GM18517 (cell line): ENCODE measurements at regions not wholly inside any gene's neighbourhood (a gene's known extent, or its start where the extent isn't known, plus 50 kb on each side); places are given as distances from the start of the nearest gene placed in this dataset.

ENCODE experiments used
- ATAC-seq: cut with Tn5 transposase; IDR thresholded peaks from one replicate; pipeline ENCODE4 v1.9.1; 2021; ENCODE audit warnings: mild to moderate bottlenecking, moderate library complexity; ENCODE audit not compliant: unreplicated experiment

GRCh38 chr3:105006164-105006563 lies 360.5 kb upstream of the ALCAM start:
- no peak for ATAC-seq

GRCh38 chr3:105013657-105014056 lies 353.1 kb upstream of the ALCAM start:
- no peak for ATAC-seq

GRCh38 chr3:105014631-105015030 lies 352.1 kb upstream of the ALCAM start:
- ATAC-seq = no peak

- no peak for ATAC-seq
Observed at GRCh38 chr3:105022813-105023212, 343.9 kb upstream of the ALCAM start.

- no peak for ATAC-seq
Observed at GRCh38 chr3:105030211-105030610, 336.5 kb upstream of the ALCAM start.

- no peak for ATAC-seq
Observed at GRCh38 chr3:105032541-105032940, 334.2 kb upstream of the ALCAM start.

GRCh38 chr3:105033081-105033480 lies 333.6 kb upstream of the ALCAM start:
- no peak for ATAC-seq

GRCh38 chr3:105039004-105039403 lies 327.7 kb upstream of the ALCAM start:
- no peak for ATAC-seq

GRCh38 chr3:105040026-105040622 lies 326.6 kb upstream of the ALCAM start:
- no peak for ATAC-seq

GRCh38 chr3:105042586-105042985 lies 324.1 kb upstream of the ALCAM start:
- ATAC-seq = no peak

- ATAC-seq = no peak
Observed at GRCh38 chr3:105051111-105051510, 315.6 kb upstream of the ALCAM start.

- no peak for ATAC-seq
Observed at GRCh38 chr3:105051972-105052371, 314.7 kb upstream of the ALCAM start.

GRCh38 chr3:105062853-105063252 lies 303.9 kb upstream of the ALCAM start:
- ATAC-seq = no peak

GRCh38 chr3:105065895-105066839 lies 300.5 kb upstream of the ALCAM start:
- no peak for ATAC-seq

- ATAC-seq = no peak
Observed at GRCh38 chr3:105067361-105067760, 299.3 kb upstream of the ALCAM start.

GRCh38 chr3:105077060-105077822 lies 289.5 kb upstream of the ALCAM start:
- no peak for ATAC-seq

- ATAC-seq = no peak
Observed at GRCh38 chr3:105083945-105084344, 282.8 kb upstream of the ALCAM start.

- no peak for ATAC-seq
Observed at GRCh38 chr3:105085506-105085905, 281.2 kb upstream of the ALCAM start.

- no peak for ATAC-seq
Observed at GRCh38 chr3:105093371-105094252, 273.1 kb upstream of the ALCAM start.

- no peak for ATAC-seq
Observed at GRCh38 chr3:105094588-105094987, 272.1 kb upstream of the ALCAM start.

GRCh38 chr3:105096071-105096470 lies 270.6 kb upstream of the ALCAM start:
- ATAC-seq = no peak
